SK-N-MC (cell line): ENCODE measurements at regions not wholly inside any gene's neighbourhood (a gene's known extent, or its start where the extent isn't known, plus 50 kb on each side); places are given as distances from the start of the nearest gene placed in this dataset.

Source experiments
- EZH2 ChIP-seq: fragments of 200-600 bp; sonication (generic); IDR thresholded peaks from one replicate; pipeline ENCODE4 v1.6.1; 2017; ENCODE audit warnings: antibody characterized with exemption
- FOXP2 ChIP-seq: optimal IDR thresholded peaks from 2 replicates; pipeline ENCODE3; 2011; ENCODE audit warnings: mild to moderate bottlenecking, moderate library complexity; ENCODE audit not compliant: insufficient read depth; ENCODE audit errors: extremely low read length, control extremely low read depth
- POLR2AphosphoS5 ChIP-seq: IDR thresholded peaks from 2 replicates; pipeline ENCODE4 v1.6.1; 2012; ENCODE audit warnings: mild to moderate bottlenecking, low read depth, low read length, borderline replicate concordance

DNA sequence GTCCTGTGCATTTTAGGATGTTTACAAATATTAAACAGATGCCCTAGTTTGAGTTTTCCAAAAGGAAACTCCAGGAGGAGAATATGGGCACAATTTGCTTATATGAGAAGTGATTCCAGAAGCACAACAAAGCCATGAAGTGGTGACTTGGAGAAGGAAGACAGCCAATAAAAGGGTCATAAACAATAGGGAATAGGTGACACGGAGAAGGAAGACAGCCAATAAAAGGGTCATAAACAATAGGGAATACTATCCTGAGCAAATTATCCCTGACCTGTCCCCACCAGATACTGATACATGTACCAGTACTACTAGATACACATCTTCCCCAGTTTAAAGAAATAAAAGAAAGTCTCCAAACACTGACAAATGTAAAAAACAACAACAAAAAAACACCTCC is 663.6 kb downstream of the GBE1 start:
- no peak for TF ChIP-seq POLR2AphosphoS5
- TF ChIP-seq EZH2: no peak
- TF ChIP-seq FOXP2: no peak
